B cell (primary cell): ENCODE measurements at regions not wholly inside any gene's neighbourhood (a gene's known extent, or its start where the extent isn't known, plus 50 kb on each side); places are given as distances from the start of the nearest gene placed in this dataset.

Experiments
- ATAC-seq: fragments of 200-7000 bp; cut with Tn5 transposase; one replicate; pipeline ENCODE4 v1.10.0; 2021; ENCODE audit warnings: low read depth, mild to moderate bottlenecking, moderate number of reproducible peaks, moderate library complexity
- CTCF ChIA-PET: fragments of 350-600 bp; sonication (Branson Sonifier 250); formaldehyde crosslinking; loops from one replicate; lab custom pipeline; 2021; ENCODE audit warnings: antibody characterized with exemption, inconsistent platforms; lab: Charles Lee
- POLR2A ChIA-PET: fragments of 350-600 bp; sonication (Branson Sonifier 250); formaldehyde crosslinking; loops from one replicate; lab custom pipeline; 2021; ENCODE audit warnings: antibody characterized with exemption; lab: Charles Lee
- DNase-seq: peaks from one replicate; pipeline ENCODE4 v3.0.0; 2013
- H2AFZ ChIP-seq: 2 replicates; pipeline ENCODE4 v1.6.1; 2012; ENCODE audit warnings: mild to moderate bottlenecking, low read depth, low read length; ENCODE audit not compliant: insufficient read depth, poor library complexity, severe bottlenecking
- H3K27ac ChIP-seq, 2 donors: 1 replicate in 1 of 2; 2 replicates in 1 of 2; pipeline ENCODE4 v1.5.1; 2012 to 2013; ENCODE audit warnings: low read length in 2 of 2, mild to moderate bottlenecking in 2 of 2, moderate library complexity in 1 of 2
- H3K27me3 ChIP-seq, 4 experiments: fragments of 200-600 bp in 1 of 4; sonication (generic) in 1 of 4; replicated peaks in 1 of 4; 1 replicate in 2 of 4; 2 replicates in 2 of 4; pipeline versions ENCODE4 v1.6.1 to v1.7.0; 2013 to 2016; ENCODE audit warnings: low read length in 3 of 4, mild to moderate bottlenecking in 2 of 4, mixed read lengths in 1 of 4, moderate library complexity in 1 of 4; ENCODE audit not compliant: insufficient read depth in 4 of 4, control insufficient read depth in 3 of 4; ENCODE audit errors: control extremely low read depth in 1 of 4
- H3K36me3 ChIP-seq, 2 experiments: replicated peaks in 1 of 2; 1 replicate in 1 of 2; 2 replicates in 1 of 2; pipeline versions ENCODE4 v1.6.1 to v1.7.1; 2013; ENCODE audit warnings: low read length in 1 of 2; ENCODE audit not compliant: insufficient read depth in 2 of 2, control insufficient read depth in 1 of 2; ENCODE audit errors: control extremely low read depth in 1 of 2, extremely low read depth in 1 of 2
- H3K4me1 ChIP-seq, 2 donors: fragments of 200-600 bp in 1 of 2; sonication (generic) in 1 of 2; 1 replicate in 1 of 2; 2 replicates in 1 of 2; pipeline versions ENCODE4 v1.5.1 to v1.6.1; 2013 to 2017; ENCODE audit warnings: low read length in 2 of 2; ENCODE audit not compliant: control insufficient read depth in 2 of 2, insufficient read depth in 2 of 2
- H3K4me2 ChIP-seq: replicated peaks from 2 replicates; pipeline ENCODE3; 2012; ENCODE audit warnings: mild to moderate bottlenecking, low read depth, low read length; ENCODE audit not compliant: poor library complexity, severe bottlenecking
- H3K4me3 ChIP-seq, 5 experiments: fragments of 200-600 bp in 1 of 5; sonication (generic) in 1 of 5; 1 replicate in 3 of 5; 2 replicates in 2 of 5; pipeline versions ENCODE4 v1.5.1 to v1.7.0; 2011 to 2016; ENCODE audit warnings: low read length in 4 of 5, mild to moderate bottlenecking in 4 of 5, low read depth in 2 of 5, control low read depth in 1 of 5, moderate library complexity in 1 of 5; ENCODE audit not compliant: insufficient read depth in 1 of 5; ENCODE audit errors: control extremely low read depth in 1 of 5, extremely low read depth in 1 of 5
- H3K79me2 ChIP-seq: fragments of 200-600 bp; sonication (generic); one replicate; pipeline ENCODE4 v1.6.0; 2016; ENCODE audit warnings: low read length; ENCODE audit not compliant: control insufficient read depth, insufficient read depth
- H3K9ac ChIP-seq: fragments of 200-600 bp; sonication (generic); 2 replicates; pipeline ENCODE4 v1.6.1; 2017; ENCODE audit warnings: mild to moderate bottlenecking, low read length, moderate library complexity
- H3K9me3 ChIP-seq, 3 donors: one replicate each; pipeline versions ENCODE4 v1.6.1 to v1.7.1; 2013; ENCODE audit warnings: low read length in 2 of 3; ENCODE audit not compliant: control insufficient read depth in 2 of 3, insufficient read depth in 1 of 3; ENCODE audit errors: control extremely low read depth in 1 of 3
- H4K20me1 ChIP-seq: 2 replicates; pipeline ENCODE4 v1.6.0; 2012; ENCODE audit warnings: mild to moderate bottlenecking, low read length; ENCODE audit not compliant: insufficient read depth, control insufficient read depth, poor library complexity, severe bottlenecking
- H3K27ac Mint-ChIP-seq: one replicate; pipeline ENCODE4 v1.8.0; 2021; ENCODE audit warnings: mixed read lengths
- H3K27me3 Mint-ChIP-seq: one replicate; pipeline ENCODE4 v1.8.0; 2021; ENCODE audit warnings: mixed read lengths
- H3K4me1 Mint-ChIP-seq: one replicate; pipeline ENCODE4 v1.8.0; 2021; ENCODE audit warnings: mixed read lengths
- H3K4me3 Mint-ChIP-seq: one replicate; pipeline ENCODE4 v1.8.0; 2021; ENCODE audit warnings: mixed read lengths
- H3K9me3 Mint-ChIP-seq: one replicate; pipeline ENCODE4 v1.8.0; 2022; ENCODE audit warnings: mixed read lengths; ENCODE audit not compliant: insufficient read depth
- EZH2 ChIP-seq: IDR thresholded peaks from 2 replicates; pipeline ENCODE4 v1.6.1; 2012; ENCODE audit warnings: borderline replicate concordance, low read depth, mild to moderate bottlenecking, moderate library complexity, low read length; ENCODE audit not compliant: insufficient read depth, poor library complexity, severe bottlenecking
- WGBS: methylation state at CpG from one replicate; pipeline ENCODE4 v1.1.5; 2013; ENCODE audit warnings: missing lambda C conversion rate; ENCODE audit not compliant: insufficient coverage; 5-methylcytosine and 5-hydroxymethylcytosine counted together
- intact Hi-C: fragments of 100-400 bp; cut with micrococcal nuclease; formaldehyde crosslinking; loops from one replicate; pipeline ENCODE4 v1.10.0; 2022
- TF ChIP-seq, protein P1 (sequence below): fragments of 200-600 bp; IDR thresholded peaks from one replicate; pipeline ENCODE4 v1.8.0; 2022; ENCODE audit warnings: antibody characterized with exemption, mild to moderate bottlenecking

DNA sequence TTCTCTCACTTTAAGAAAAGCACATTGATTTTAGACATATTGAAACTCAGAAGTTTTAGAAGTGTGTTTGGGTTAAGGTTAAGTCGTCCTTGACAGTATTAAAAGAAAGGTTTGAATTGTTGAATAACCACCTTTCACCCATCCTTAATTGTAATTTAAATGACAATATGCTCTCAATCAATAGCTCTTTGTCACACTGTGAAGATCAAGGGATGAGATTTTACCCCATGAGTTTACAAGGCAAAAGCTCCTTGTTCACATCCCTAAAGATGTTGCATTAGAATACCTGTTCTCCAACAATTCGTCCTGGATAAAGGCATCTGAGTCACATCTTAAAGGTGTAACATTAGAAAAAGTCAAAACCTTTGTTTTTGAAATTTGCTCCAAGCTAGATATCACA lies 220.4 kb upstream of the MDFIC2 start:
- Histone ChIP-seq H3K9me3 (no peaks in the 10 kb centered on the region), H3K4me3 (no peak overlapping the region), H4K20me1 (no peaks in the 10 kb centered on the region), H3K4me2 (no peak overlapping the region), H3K4me1 (no peaks in the 10 kb centered on the region), H3K36me3 (no peaks in the 10 kb centered on the region), H2AFZ (no peak overlapping the region), H3K9ac (no peak overlapping the region), H3K79me2 (no peaks in the 10 kb centered on the region), H3K27me3 (no peaks in the 10 kb centered on the region), H3K27ac (no peak overlapping the region)
- peaks cover 15% of the 10 kb centered on the region for H3K27me3 Mint-ChIP-seq
- no peak overlapping the region for H3K27ac Mint-ChIP-seq
- no CpG with 5 or more reads among the region's 2 CpGs for WGBS
- TF ChIP-seq, protein P1, sequence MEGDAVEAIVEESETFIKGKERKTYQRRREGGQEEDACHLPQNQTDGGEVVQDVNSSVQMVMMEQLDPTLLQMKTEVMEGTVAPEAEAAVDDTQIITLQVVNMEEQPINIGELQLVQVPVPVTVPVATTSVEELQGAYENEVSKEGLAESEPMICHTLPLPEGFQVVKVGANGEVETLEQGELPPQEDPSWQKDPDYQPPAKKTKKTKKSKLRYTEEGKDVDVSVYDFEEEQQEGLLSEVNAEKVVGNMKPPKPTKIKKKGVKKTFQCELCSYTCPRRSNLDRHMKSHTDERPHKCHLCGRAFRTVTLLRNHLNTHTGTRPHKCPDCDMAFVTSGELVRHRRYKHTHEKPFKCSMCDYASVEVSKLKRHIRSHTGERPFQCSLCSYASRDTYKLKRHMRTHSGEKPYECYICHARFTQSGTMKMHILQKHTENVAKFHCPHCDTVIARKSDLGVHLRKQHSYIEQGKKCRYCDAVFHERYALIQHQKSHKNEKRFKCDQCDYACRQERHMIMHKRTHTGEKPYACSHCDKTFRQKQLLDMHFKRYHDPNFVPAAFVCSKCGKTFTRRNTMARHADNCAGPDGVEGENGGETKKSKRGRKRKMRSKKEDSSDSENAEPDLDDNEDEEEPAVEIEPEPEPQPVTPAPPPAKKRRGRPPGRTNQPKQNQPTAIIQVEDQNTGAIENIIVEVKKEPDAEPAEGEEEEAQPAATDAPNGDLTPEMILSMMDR, result no peak
- TF ChIP-seq EZH2, result no peak
- ATAC-seq (no peak), DNase-seq (no peak)
- H3K9me3 Mint-ChIP-seq, result no peaks in the 10 kb centered on the region
- ChIA-PET CTCF (interaction anchor here (1.0 to 1.8 kb wide), 4 partner anchors 8 to 1053 kb away, joined by 3 to 13 read pairs (median 4); no protein-coding TSS in a partner anchor), POLR2A (interaction anchor here (0.5 kb wide), 1 partner anchor 383 kb away, joined by 3 read pairs; no protein-coding TSS in a partner anchor)
- no peaks in the 10 kb centered on the region for H3K4me1 Mint-ChIP-seq
- intact Hi-C loops, result loop anchor here (5.0 kb wide), 1 partner anchor 1054 kb away; no protein-coding TSS in a partner anchor
- no peak overlapping the region for H3K4me3 Mint-ChIP-seq

- Mint-ChIP-seq H3K9me3 (no peaks in the 10 kb centered on the region), H3K4me1 (no peaks in the 10 kb centered on the region), H3K27ac (no peak overlapping the region), H3K4me3 (no peak overlapping the region), H3K27me3 (peaks cover 9% of the 10 kb centered on the region)
- Histone ChIP-seq H4K20me1 (no peaks in the 10 kb centered on the region), H3K9me3 (no peaks in the 10 kb centered on the region), H3K9ac (no peak overlapping the region), H2AFZ (no peak overlapping the region), H3K36me3 (no peaks in the 10 kb centered on the region), H3K4me3 (no peak overlapping the region), H3K79me2 (no peaks in the 10 kb centered on the region), H3K27me3 (no peaks in the 10 kb centered on the region), H3K4me2 (no peak overlapping the region), H3K4me1 (no peaks in the 10 kb centered on the region), H3K27ac (no peak overlapping the region)
- no peak for ATAC-seq
- 91% methylated on average over 8 of the region's 10 CpGs for WGBS
- no peak for TF ChIP-seq EZH2
- TF ChIP-seq, protein P1, result no peak
- intact Hi-C loops, result loop anchor here (1.0 to 5.0 kb wide), 2 partner anchors 1055 to 1120 kb away; no protein-coding TSS in a partner anchor
- DNase-seq, result no peak
- CTCF ChIA-PET, result interaction anchor here (1.2 to 1.8 kb wide), 6 partner anchors 15 to 1149 kb away, joined by 3 to 13 read pairs (median 5); no protein-coding TSS in a partner anchor
- POLR2A ChIA-PET, result no interaction called here
Observed at GRCh38 chr3:70531838-70532489, 219.5 kb upstream of the MDFIC2 start.
